Gastroesophageal sphincter (tissue), 4 donors: ENCODE measurements at regions not wholly inside any gene's neighbourhood (a gene's known extent, or its start where the extent isn't known, plus 50 kb on each side); places are given as distances from the start of the nearest gene placed in this dataset.

ENCODE experiments used
- ATAC-seq: fragments of 150-250 bp; one replicate; pipeline ENCODE4 v1.9.1; 2016; ENCODE audit warnings: mild to moderate bottlenecking, moderate library complexity
- H3K27ac ChIP-seq, 4 donors: fragments of 200-600 bp; sonication (generic) in 3 of 4; 1 replicate in 3 of 4; 2 replicates in 1 of 4; pipeline ENCODE4 v1.5.1; 2016 to 2019
- H3K27me3 ChIP-seq: fragments of 200-600 bp; sonication (generic); one replicate; pipeline ENCODE4 v1.5.1; 2019
- H3K36me3 ChIP-seq, 2 donors: fragments of 200-600 bp; sonication (generic); one replicate each; pipeline ENCODE4 v1.5.1; 2019; ENCODE audit warnings: control low read depth in 1 of 2
- H3K4me1 ChIP-seq, 3 donors: fragments of 200-600 bp; sonication (generic); 1 replicate in 2 of 3; 2 replicates in 1 of 3; pipeline ENCODE4 v1.5.1; 2016 to 2019; ENCODE audit warnings: control low read depth in 2 of 3
- H3K4me3 ChIP-seq, 2 donors: fragments of 200-600 bp; sonication (generic); one replicate each; pipeline ENCODE4 v1.5.1; 2019; ENCODE audit warnings: mild to moderate bottlenecking in 1 of 2, moderate library complexity in 1 of 2
- H3K9me3 ChIP-seq, 3 donors: fragments of 200-600 bp; sonication (generic); one replicate each; pipeline ENCODE4 v1.5.1; 2017 to 2019; ENCODE audit warnings: control low read depth in 2 of 3
- EP300 ChIP-seq: sonication (generic); formaldehyde crosslinking; IDR thresholded peaks from one replicate; pipeline ENCODE4 v1.6.1; 2017; ENCODE audit warnings: antibody characterized with exemption, mild to moderate bottlenecking
- POLR2A ChIP-seq, 2 donors: fragments of 450-650 bp; IDR thresholded peaks; one replicate each; pipeline ENCODE4 v1.6.1; 2017; ENCODE audit warnings: antibody characterized with exemption in 2 of 2, mild to moderate bottlenecking in 2 of 2, moderate library complexity in 1 of 2
- POLR2AphosphoS5 ChIP-seq: sonication (generic); formaldehyde crosslinking; IDR thresholded peaks from one replicate; pipeline ENCODE4 v1.6.1; 2017; ENCODE audit warnings: antibody characterized with exemption
- WGBS, 2 donors: methylation state at CpG; one replicate each; pipeline ENCODE4 v1.1.5; 2018; ENCODE audit warnings: low coverage in 1 of 2; 5-methylcytosine and 5-hydroxymethylcytosine counted together
- TF ChIP-seq, protein P1 (sequence below), 4 experiments: fragments of 200-600 bp in 2 of 4; fragments of 450-650 bp in 2 of 4; sonication (generic) in 1 of 4; IDR thresholded peaks; one replicate each; pipeline ENCODE4 v1.5.1; 2017 to 2019; ENCODE audit warnings: antibody characterized with exemption in 4 of 4, mild to moderate bottlenecking in 2 of 4, moderate library complexity in 2 of 4

DNA sequence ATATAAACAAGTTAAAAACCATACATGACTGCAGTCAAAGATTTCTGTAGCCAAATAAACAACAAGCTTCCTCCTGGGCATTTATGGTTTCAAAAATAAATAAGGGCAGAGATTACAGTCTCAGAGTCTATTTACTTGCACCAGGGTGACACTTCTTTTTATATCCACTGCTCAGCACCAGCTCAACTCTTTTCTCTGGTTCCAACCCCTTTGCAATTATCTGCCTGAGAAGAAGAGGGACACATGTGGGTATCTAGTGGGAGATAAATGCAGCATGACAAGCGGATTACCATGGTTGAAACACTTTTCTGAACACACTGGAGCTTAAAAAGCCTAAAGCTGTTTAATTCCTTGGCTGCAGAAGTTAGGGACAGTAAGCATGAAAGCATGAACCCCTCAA lies 311.5 kb downstream of the CNTN3 start:
- TF ChIP-seq POLR2AphosphoS5 = no peak
- TF ChIP-seq POLR2A (IDR thresholded peaks at IDR 0.05) = no peak
- TF ChIP-seq EP300 = no peak
- TF ChIP-seq, protein P1, sequence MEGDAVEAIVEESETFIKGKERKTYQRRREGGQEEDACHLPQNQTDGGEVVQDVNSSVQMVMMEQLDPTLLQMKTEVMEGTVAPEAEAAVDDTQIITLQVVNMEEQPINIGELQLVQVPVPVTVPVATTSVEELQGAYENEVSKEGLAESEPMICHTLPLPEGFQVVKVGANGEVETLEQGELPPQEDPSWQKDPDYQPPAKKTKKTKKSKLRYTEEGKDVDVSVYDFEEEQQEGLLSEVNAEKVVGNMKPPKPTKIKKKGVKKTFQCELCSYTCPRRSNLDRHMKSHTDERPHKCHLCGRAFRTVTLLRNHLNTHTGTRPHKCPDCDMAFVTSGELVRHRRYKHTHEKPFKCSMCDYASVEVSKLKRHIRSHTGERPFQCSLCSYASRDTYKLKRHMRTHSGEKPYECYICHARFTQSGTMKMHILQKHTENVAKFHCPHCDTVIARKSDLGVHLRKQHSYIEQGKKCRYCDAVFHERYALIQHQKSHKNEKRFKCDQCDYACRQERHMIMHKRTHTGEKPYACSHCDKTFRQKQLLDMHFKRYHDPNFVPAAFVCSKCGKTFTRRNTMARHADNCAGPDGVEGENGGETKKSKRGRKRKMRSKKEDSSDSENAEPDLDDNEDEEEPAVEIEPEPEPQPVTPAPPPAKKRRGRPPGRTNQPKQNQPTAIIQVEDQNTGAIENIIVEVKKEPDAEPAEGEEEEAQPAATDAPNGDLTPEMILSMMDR (IDR thresholded peaks at IDR 0.05) = no peak
- no peaks in the 10 kb centered on the region for H3K4me1 ChIP-seq
- no peaks in the 10 kb centered on the region for H3K27me3 ChIP-seq
- no peak overlapping the region for H3K27ac ChIP-seq
- H3K36me3 ChIP-seq = peaks cover 0 to 7% of the 10 kb centered on the region in 2 donors
- H3K4me3 ChIP-seq = no peak overlapping the region
- ATAC-seq = no peak
- H3K9me3 ChIP-seq = no peaks in the 10 kb centered on the region
- WGBS, 2 donors = 88 to 100% methylated on average over 1 of the region's 1 CpG

DNA sequence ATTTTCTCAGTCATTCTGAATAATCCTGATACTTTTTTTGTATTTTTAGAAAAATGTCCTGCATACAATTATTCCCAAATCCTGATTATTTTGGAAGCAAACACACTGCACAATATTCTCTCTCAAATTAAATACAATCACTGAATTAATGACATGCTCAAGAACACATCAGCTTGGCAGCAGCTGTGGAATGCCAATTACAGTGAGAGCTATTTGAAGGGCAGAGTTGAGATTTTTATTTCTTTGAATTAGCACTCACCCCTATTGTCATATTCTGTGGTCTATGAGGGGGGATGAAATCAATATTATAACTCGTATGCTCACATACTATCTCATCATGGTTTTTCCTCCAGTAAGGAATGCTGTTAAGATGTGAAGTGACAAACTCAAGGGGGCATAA lies 312.2 kb downstream of the CNTN3 start:
- no peak overlapping the region for H3K27ac ChIP-seq

DNA sequence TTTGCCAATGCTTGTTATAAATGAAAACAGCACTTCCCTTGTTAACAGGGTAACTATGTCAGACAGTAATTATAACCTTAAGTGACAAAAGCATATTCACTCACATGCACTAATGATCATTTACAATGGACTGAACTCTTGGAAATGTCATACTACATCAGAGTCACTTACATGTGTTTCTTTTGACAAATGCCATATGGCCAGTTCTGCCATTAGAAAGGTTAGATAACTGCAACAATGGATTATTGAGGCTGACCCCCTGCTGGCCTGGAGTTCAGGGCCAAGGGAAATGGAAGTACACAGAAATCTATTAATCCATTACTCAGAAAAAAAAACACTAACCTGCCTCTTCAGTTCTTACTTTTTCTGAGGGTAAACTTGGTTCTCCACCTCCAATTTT lies 313.4 kb downstream of the CNTN3 start:
- Histone ChIP-seq H3K9me3 (no peaks in the 10 kb centered on the region), H3K27ac (no peak overlapping the region), H3K4me1 (no peaks in the 10 kb centered on the region), H3K36me3 (peaks cover 0 to 7% of the 10 kb centered on the region in 2 donors), H3K27me3 (no peaks in the 10 kb centered on the region), H3K4me3 (no peak overlapping the region)
- no peak for TF ChIP-seq POLR2A (IDR thresholded peaks at IDR 0.05)
- TF ChIP-seq POLR2AphosphoS5 = no peak
- ATAC-seq = no peak

More for the DNA sequence above, 312.2 kb downstream of the CNTN3 start:
- TF ChIP-seq POLR2AphosphoS5 = no peak
- TF ChIP-seq EP300 = no peak
- TF ChIP-seq POLR2A (IDR thresholded peaks at IDR 0.05) = no peak
- TF ChIP-seq, protein P1 (IDR thresholded peaks at IDR 0.05) = no peak
- WGBS, 2 donors = 33 to 89% methylated on average over 1 of the region's 1 CpG
- Histone ChIP-seq H3K36me3 (peaks cover 0 to 7% of the 10 kb centered on the region in 2 donors), H3K4me3 (no peak overlapping the region), H3K27me3 (no peaks in the 10 kb centered on the region), H3K4me1 (no peaks in the 10 kb centered on the region), H3K9me3 (no peaks in the 10 kb centered on the region)
- no peak for ATAC-seq

DNA sequence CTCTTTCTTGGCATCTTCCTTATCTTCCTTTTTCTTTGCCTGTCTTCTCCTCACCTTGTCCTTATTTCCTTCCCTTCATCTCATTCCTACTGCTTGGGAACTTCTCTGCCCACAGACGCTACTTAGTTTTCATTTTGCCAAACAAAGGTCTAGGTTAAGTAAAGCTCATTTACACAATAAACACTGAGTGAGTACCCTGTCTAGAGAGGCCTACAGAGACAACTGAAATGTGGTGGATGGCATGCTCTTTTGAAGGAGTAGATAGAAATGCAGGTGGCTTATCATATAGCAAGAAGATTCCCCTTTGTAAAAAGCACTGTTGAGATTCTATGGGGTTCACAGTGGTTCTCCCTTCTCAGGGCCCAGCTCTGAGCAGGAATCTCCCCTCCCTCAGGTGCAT lies 319.0 kb downstream of the CNTN3 start:
- peaks cover 0 to 7% of the 10 kb centered on the region in 2 donors for H3K36me3 ChIP-seq
- ATAC-seq = no peak
- TF ChIP-seq POLR2AphosphoS5 = no peak
- TF ChIP-seq, protein P1 (IDR thresholded peaks at IDR 0.05) = no peak
- TF ChIP-seq EP300 = no peak

DNA sequence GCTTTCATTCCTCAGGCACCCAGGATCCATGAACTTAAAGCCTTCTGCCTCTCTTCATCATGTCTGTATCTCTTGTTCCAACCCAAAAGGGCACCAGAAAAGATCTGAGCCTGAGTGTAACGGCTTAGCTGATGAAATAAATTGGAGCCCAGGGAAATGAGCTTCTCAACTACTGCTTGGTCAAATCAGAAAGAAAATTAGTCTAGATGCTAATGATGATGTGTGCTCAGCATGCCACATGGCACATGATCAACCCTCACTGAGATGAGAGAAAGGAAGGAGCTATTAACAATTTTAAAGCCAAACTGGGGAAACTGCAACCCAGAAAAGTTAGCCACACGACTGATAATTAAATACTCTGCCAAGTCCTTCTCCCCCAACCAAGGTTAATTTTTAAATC lies 325.7 kb downstream of the CNTN3 start:
- Histone ChIP-seq H3K27me3 (no peaks in the 10 kb centered on the region), H3K36me3 (peaks cover 0 to 7% of the 10 kb centered on the region in 2 donors), H3K9me3 (no peaks in the 10 kb centered on the region), H3K4me1 (no peaks in the 10 kb centered on the region), H3K4me3 (no peak overlapping the region), H3K27ac (no peak overlapping the region)
- ATAC-seq = no peak
- WGBS, 2 donors = 60 to 61% methylated on average over 2 of the region's 2 CpGs
- TF ChIP-seq, protein P1 (IDR thresholded peaks at IDR 0.05) = no peak
- TF ChIP-seq EP300 (no peak), POLR2A (IDR thresholded peaks at IDR 0.05) (no peak), POLR2AphosphoS5 (no peak)

More for the DNA sequence above, 319.0 kb downstream of the CNTN3 start:
- H3K9me3 ChIP-seq = no peaks in the 10 kb centered on the region
- no peak overlapping the region for H3K4me3 ChIP-seq
- H3K4me1 ChIP-seq = no peaks in the 10 kb centered on the region
- no peak overlapping the region for H3K27ac ChIP-seq
- WGBS, 2 donors = 67 to 83% methylated on average over 1 of the region's 1 CpG
- H3K27me3 ChIP-seq = no peaks in the 10 kb centered on the region

DNA sequence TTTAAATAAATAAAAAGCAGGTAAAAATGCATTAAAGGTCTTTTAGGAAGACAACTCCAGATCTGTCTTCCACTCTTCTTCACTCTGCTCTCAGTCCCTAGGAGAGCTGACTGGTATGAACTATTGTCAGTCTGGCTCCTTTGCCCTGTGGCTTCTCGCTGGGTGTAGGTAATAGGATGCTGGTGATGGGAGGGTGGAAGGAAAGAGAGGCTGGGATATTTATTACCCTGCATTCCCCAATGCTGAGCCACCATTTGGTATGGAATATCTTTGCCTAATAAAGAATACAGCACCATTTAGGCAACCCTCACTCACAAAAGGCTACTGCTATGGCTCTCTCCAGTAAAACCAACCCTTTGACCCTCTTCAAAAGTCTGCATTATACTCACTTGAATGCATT lies 326.9 kb downstream of the CNTN3 start:
- no peaks in the 10 kb centered on the region for H3K4me1 ChIP-seq
- no peak overlapping the region for H3K4me3 ChIP-seq
- H3K36me3 ChIP-seq = peaks cover 0 to 4% of the 10 kb centered on the region in 2 donors
- no peak for ATAC-seq
- 67 to 71% methylated on average over 1 of the region's 1 CpG for WGBS, 2 donors
- TF ChIP-seq POLR2A (IDR thresholded peaks at IDR 0.05) = no peak
- TF ChIP-seq, protein P1 (IDR thresholded peaks at IDR 0.05) = no peak
- TF ChIP-seq EP300 = no peak
- no peak overlapping the region for H3K27ac ChIP-seq
- no peaks in the 10 kb centered on the region for H3K9me3 ChIP-seq
- H3K27me3 ChIP-seq = no peaks in the 10 kb centered on the region
